Peyer's patch (tissue), 4 donors: ENCODE measurements at regions not wholly inside any gene's neighbourhood (a gene's known extent, or its start where the extent isn't known, plus 50 kb on each side); places are given as distances from the start of the nearest gene placed in this dataset.

ENCODE experiments used
- CTCF ChIP-seq, 6 experiments: fragments of 450-650 bp in 4 of 6; fragments of 200-600 bp in 2 of 6; sonication (generic) in 1 of 6; IDR thresholded peaks; one replicate each; pipeline ENCODE4 v1.5.1; 2017 to 2019; ENCODE audit warnings: antibody characterized with exemption in 6 of 6, mild to moderate bottlenecking in 3 of 6, moderate library complexity in 1 of 6
- POLR2A ChIP-seq, 2 donors: fragments of 450-650 bp; IDR thresholded peaks; one replicate each; pipeline ENCODE4 v1.5.1; 2017; ENCODE audit warnings: antibody characterized with exemption in 2 of 2, mild to moderate bottlenecking in 2 of 2, moderate library complexity in 2 of 2

GRCh38 chr21:31497914-31498313 is 153.9 kb upstream of the TIAM1 start:
- TF ChIP-seq POLR2A (IDR thresholded peaks at IDR 0.05) (no peak), CTCF (IDR thresholded peaks at IDR 0.05) (no peak)
